Nucleus accumbens (tissue), 56 donors: ENCODE measurements at regions not wholly inside any gene's neighbourhood (a gene's known extent, or its start where the extent isn't known, plus 50 kb on each side); places are given as distances from the start of the nearest gene placed in this dataset.
A peak's percentile ranks its signal among the peaks of the same experiment; 100 is the strongest.
"Not testable (repeated sequence)": the region's sequence is repeated elsewhere in the genome, so short reads cannot be mapped to it uniquely, and the experiment has no call there.

ENCODE experiments used
- DNase-seq, 56 donors: peaks; one replicate each; lab custom pipeline; 2025; lab: John Stamatoyannopoulos, UW

- DNase-seq = not testable (repeated sequence)
Measured at GRCh38 chr10:44246700-44247099, 138.2 kb downstream of the CXCL12 start.

GRCh38 chr10:44246287-44246686 is 138.6 kb downstream of the CXCL12 start:
- DNase-seq = not testable (repeated sequence)

- no peak for DNase-seq
Measured at GRCh38 chr10:44245601-44245938, 139.3 kb downstream of the CXCL12 start.

- no peak for DNase-seq
Measured at GRCh38 chr10:44244745-44245600, 139.9 kb downstream of the CXCL12 start.

- DNase-seq = no peak
Measured at GRCh38 chr10:44243851-44244510, 140.9 kb downstream of the CXCL12 start.

GRCh38 chr10:44242826-44243225 is 142.1 kb downstream of the CXCL12 start:
- DNase-seq = no peak

- no peak for DNase-seq
Measured at GRCh38 chr10:44242091-44242490, 142.8 kb downstream of the CXCL12 start.

- no peak for DNase-seq
Measured at GRCh38 chr10:44240584-44241205, 144.2 kb downstream of the CXCL12 start.

- DNase-seq = no peak
Measured at GRCh38 chr10:44238212-44238611, 146.7 kb downstream of the CXCL12 start.

GRCh38 chr10:44237364-44238049 is 147.4 kb downstream of the CXCL12 start:
- DNase-seq = no peak

- no peak for DNase-seq
Measured at GRCh38 chr10:44235363-44235762, 149.5 kb downstream of the CXCL12 start.

GRCh38 chr10:44234483-44234875 is 150.4 kb downstream of the CXCL12 start:
- no peak for DNase-seq

GRCh38 chr10:44233561-44234482 is 151.1 kb downstream of the CXCL12 start:
- DNase-seq = peak in 1 of 56 donors; percentile 11

- no peak for DNase-seq
Measured at GRCh38 chr10:44217274-44217820, 167.6 kb downstream of the CXCL12 start.

GRCh38 chr10:44216073-44216472 is 168.8 kb downstream of the CXCL12 start:
- DNase-seq = no peak

- DNase-seq = no peak
Measured at GRCh38 chr10:44209811-44210210, 175.1 kb downstream of the CXCL12 start.

- no peak for DNase-seq
Measured at GRCh38 chr10:44207160-44207559, 177.7 kb downstream of the CXCL12 start.

- no peak for DNase-seq
Measured at GRCh38 chr10:44206127-44206818, 178.6 kb downstream of the CXCL12 start.

GRCh38 chr10:44205067-44205466 is 179.8 kb downstream of the CXCL12 start:
- no peak for DNase-seq
